ENCODE measurements at regions not wholly inside any gene's neighbourhood (a gene's known extent, or its start where the extent isn't known, plus 50 kb on each side); places are given as distances from the start of the nearest gene placed in this dataset.
A peak's percentile ranks its signal among the peaks of the same experiment; 100 is the strongest.

GRCh38 chr3:127104586-127104985, 88.3 kb upstream of the PRR23E start:
- DNase-seq, result no peak
- Mint-ChIP-seq H3K27ac (peak overlapping the region; percentile 25), H3K4me3 (no peak overlapping the region), H3K36me3 (ENCODE audit: low read depth) (no peaks in the 10 kb centered on the region), H3K27me3 (ENCODE audit: low read depth, poor library complexity) (peaks cover 18% of the 10 kb centered on the region), H3K4me1 (peaks cover 6% of the 10 kb centered on the region), H3K9me3 (no peaks in the 10 kb centered on the region)
- TF ChIP-seq CTCF (IDR thresholded peaks at IDR 0.05), result no peak

- H3K27ac Mint-ChIP-seq, result no peak overlapping the region
- peaks cover 14% of the 10 kb centered on the region for H3K27me3 Mint-ChIP-seq (ENCODE audit: low read depth, poor library complexity)
- H3K4me3 Mint-ChIP-seq, result no peak overlapping the region
- DNase-seq, result no peak
- no peak for TF ChIP-seq CTCF (IDR thresholded peaks at IDR 0.05)
- no peaks in the 10 kb centered on the region for H3K36me3 Mint-ChIP-seq (ENCODE audit: low read depth)
- peaks cover 5% of the 10 kb centered on the region for H3K9me3 Mint-ChIP-seq
- H3K4me1 Mint-ChIP-seq, result peaks cover 2% of the 10 kb centered on the region
Observed at GRCh38 chr3:127105587-127105986, 87.3 kb upstream of the PRR23E start.

- Mint-ChIP-seq H3K4me3 (no peak overlapping the region), H3K27me3 (ENCODE audit: low read depth, poor library complexity) (peaks cover 14% of the 10 kb centered on the region), H3K4me1 (no peaks in the 10 kb centered on the region), H3K27ac (no peak overlapping the region), H3K9me3 (peaks cover 8% of the 10 kb centered on the region), H3K36me3 (ENCODE audit: low read depth) (no peaks in the 10 kb centered on the region)
- TF ChIP-seq CTCF (IDR thresholded peaks at IDR 0.05), result no peak
- no peak for DNase-seq
Observed at GRCh38 chr3:127106053-127106452, 86.9 kb upstream of the PRR23E start.

GRCh38 chr3:127106456-127106855, 86.5 kb upstream of the PRR23E start:
- peaks cover 14% of the 10 kb centered on the region for H3K27me3 Mint-ChIP-seq (ENCODE audit: low read depth, poor library complexity)
- H3K4me1 Mint-ChIP-seq, result no peaks in the 10 kb centered on the region
- H3K27ac Mint-ChIP-seq, result no peak overlapping the region
- peaks cover 12% of the 10 kb centered on the region for H3K9me3 Mint-ChIP-seq
- no peaks in the 10 kb centered on the region for H3K36me3 Mint-ChIP-seq (ENCODE audit: low read depth)
- no peak overlapping the region for H3K4me3 Mint-ChIP-seq
- no peak for TF ChIP-seq CTCF (IDR thresholded peaks at IDR 0.05)
- DNase-seq, result no peak

- peaks cover 17% of the 10 kb centered on the region for H3K9me3 Mint-ChIP-seq
- H3K36me3 Mint-ChIP-seq (ENCODE audit: low read depth), result no peaks in the 10 kb centered on the region
- DNase-seq, result no peak
- TF ChIP-seq CTCF (IDR thresholded peaks at IDR 0.05), result no peak
- no peaks in the 10 kb centered on the region for H3K4me1 Mint-ChIP-seq
- peaks cover 11% of the 10 kb centered on the region for H3K27me3 Mint-ChIP-seq (ENCODE audit: low read depth, poor library complexity)
- no peak overlapping the region for H3K27ac Mint-ChIP-seq
- H3K4me3 Mint-ChIP-seq, result no peak overlapping the region
Observed at GRCh38 chr3:127107002-127107401, 85.9 kb upstream of the PRR23E start.

GRCh38 chr3:127107491-127108375, 85.2 kb upstream of the PRR23E start:
- no peak for TF ChIP-seq CTCF (IDR thresholded peaks at IDR 0.05)
- Mint-ChIP-seq H3K36me3 (ENCODE audit: low read depth) (no peaks in the 10 kb centered on the region), H3K9me3 (peaks cover 25% of the 10 kb centered on the region), H3K4me1 (no peaks in the 10 kb centered on the region), H3K27me3 (ENCODE audit: low read depth, poor library complexity) (peaks cover 11% of the 10 kb centered on the region), H3K4me3 (no peak overlapping the region), H3K27ac (no peak overlapping the region)
- DNase-seq, result no peak

All from nephron progenitor cell (in vitro differentiated cells).